ENCODE measurements at regions not wholly inside any gene's neighbourhood (a gene's known extent, or its start where the extent isn't known, plus 50 kb on each side); places are given as distances from the start of the nearest gene placed in this dataset.
"Not testable (repeated sequence)": the region's sequence is repeated elsewhere in the genome, so short reads cannot be mapped to it uniquely, and the experiment has no call there.

- H3K4me1 ChIP-seq: no peaks in the 10 kb centered on the region
- DNase-seq: no peak
- no peak overlapping the region for H3K4me3 ChIP-seq
- H3K9me3 ChIP-seq: no peaks in the 10 kb centered on the region
- no peak overlapping the region for H3K27ac ChIP-seq
- H3K36me3 ChIP-seq: no peaks in the 10 kb centered on the region
- H3K27me3 ChIP-seq: no peaks in the 10 kb centered on the region
- TF ChIP-seq POLR2A (IDR thresholded peaks at IDR 0.05) (no peak), CTCF (IDR thresholded peaks at IDR 0.05) (peak in 3 of 6 experiments; percentile 26 to 41 (median 29))
Measured at GRCh38 chr1:192506741-192507155, 68.8 kb upstream of the RGS1 start.

DNA sequence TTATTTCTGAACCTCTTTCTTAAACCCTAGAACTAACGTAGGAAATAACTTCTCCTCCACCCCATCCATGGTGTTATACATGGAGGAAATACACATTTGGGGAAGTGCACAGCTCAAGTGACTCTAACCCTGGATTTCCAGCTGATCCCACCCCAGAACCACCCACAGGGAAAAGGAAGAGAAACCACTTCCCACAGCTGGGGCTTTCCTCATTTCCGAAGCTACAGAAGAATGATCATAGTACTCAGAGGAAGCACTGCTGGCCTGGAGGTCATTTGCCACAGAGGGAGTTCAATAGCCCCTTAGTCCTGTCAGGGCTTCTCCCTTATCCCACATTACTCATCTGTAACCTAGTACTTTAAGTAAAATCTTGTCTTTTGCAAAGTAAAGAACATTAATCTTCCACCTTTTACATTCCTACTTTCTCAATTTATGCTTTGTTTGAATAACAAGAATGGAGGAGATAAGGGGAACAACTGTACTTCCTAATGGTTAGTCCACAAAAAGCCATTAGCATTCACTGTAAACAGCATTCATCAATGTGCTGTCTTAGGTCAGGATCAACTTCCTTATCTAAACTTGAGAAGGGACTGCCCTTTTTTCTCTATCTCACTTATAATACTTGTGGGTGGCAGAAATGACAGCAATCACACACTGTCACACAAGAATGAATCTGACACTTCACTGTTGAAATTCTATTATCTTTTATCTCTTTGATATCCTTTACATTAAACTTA, 63.0 kb upstream of the RGS1 start:
- TF ChIP-seq CTCF (IDR thresholded peaks at IDR 0.05) (no peak), POLR2A (IDR thresholded peaks at IDR 0.05) (no peak)
- no peaks in the 10 kb centered on the region for H3K36me3 ChIP-seq
- H3K27me3 ChIP-seq: no peaks in the 10 kb centered on the region
- DNase-seq: no peak
- peak overlapping the region in 1 of 4 donors; percentile 32 for H3K27ac ChIP-seq
- no peaks in the 10 kb centered on the region for H3K9me3 ChIP-seq
- H3K4me1 ChIP-seq: peaks cover 0 to 7% (median 3%) of the 10 kb centered on the region in 4 donors
- H3K4me3 ChIP-seq: no peak overlapping the region

GRCh38 chr1:192513196-192513595, 62.4 kb upstream of the RGS1 start:
- peaks cover 0 to 8% (median 3%) of the 10 kb centered on the region in 4 donors for H3K4me1 ChIP-seq
- peak overlapping the region in 1 of 4 donors; percentile 32 for H3K27ac ChIP-seq

DNA sequence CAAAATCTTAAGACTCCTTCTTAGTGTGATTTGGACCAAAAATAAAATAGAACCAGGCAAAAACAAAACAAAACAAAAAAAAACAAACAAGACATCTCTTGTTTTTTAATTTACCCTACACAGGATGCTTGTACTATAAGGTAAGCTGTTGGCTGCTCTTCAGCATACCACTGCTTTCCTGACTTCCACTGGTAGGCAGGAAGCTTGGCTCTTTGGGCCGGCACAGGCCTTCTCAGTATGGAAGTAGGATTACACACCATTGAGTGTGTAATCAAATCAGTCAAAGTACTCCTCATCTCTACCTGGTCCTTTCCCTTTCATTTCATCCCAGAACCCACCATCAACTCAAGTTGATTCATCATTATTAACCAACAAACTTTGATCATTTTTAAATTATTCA, 61.9 kb upstream of the RGS1 start:
- no peak overlapping the region for H3K4me3 ChIP-seq
- H3K4me1 ChIP-seq: peaks cover 0 to 8% (median 3%) of the 10 kb centered on the region in 4 donors
- no peaks in the 10 kb centered on the region for H3K36me3 ChIP-seq
- TF ChIP-seq POLR2A (IDR thresholded peaks at IDR 0.05) (no peak), CTCF (IDR thresholded peaks at IDR 0.05) (no peak)
- no peaks in the 10 kb centered on the region for H3K9me3 ChIP-seq
- no peak overlapping the region for H3K27ac ChIP-seq
- DNase-seq: no peak
- no peaks in the 10 kb centered on the region for H3K27me3 ChIP-seq

More at GRCh38 chr1:192513196-192513595, 62.4 kb upstream of the RGS1 start:
- no peaks in the 10 kb centered on the region for H3K27me3 ChIP-seq
- TF ChIP-seq POLR2A (IDR thresholded peaks at IDR 0.05) (no peak), CTCF (IDR thresholded peaks at IDR 0.05) (no peak)
- no peak overlapping the region for H3K4me3 ChIP-seq
- H3K36me3 ChIP-seq: no peaks in the 10 kb centered on the region
- no peaks in the 10 kb centered on the region for H3K9me3 ChIP-seq
- DNase-seq: no peak

GRCh38 chr1:192516776-192517297, 58.7 kb upstream of the RGS1 start:
- H3K4me3 ChIP-seq: no peak overlapping the region
- peak in 2 of 3 donors; percentile 75 to 77 for DNase-seq
- no peaks in the 10 kb centered on the region for H3K9me3 ChIP-seq
- H3K27ac ChIP-seq: peak overlapping the region; percentile 9 to 55 (median 46)
- TF ChIP-seq POLR2A (IDR thresholded peaks at IDR 0.05): no peak
- TF ChIP-seq CTCF (IDR thresholded peaks at IDR 0.05): no peak
- no peaks in the 10 kb centered on the region for H3K27me3 ChIP-seq
- no peaks in the 10 kb centered on the region for H3K36me3 ChIP-seq
- H3K4me1 ChIP-seq: peaks cover 0 to 8% (median 3%) of the 10 kb centered on the region in 4 donors

DNA sequence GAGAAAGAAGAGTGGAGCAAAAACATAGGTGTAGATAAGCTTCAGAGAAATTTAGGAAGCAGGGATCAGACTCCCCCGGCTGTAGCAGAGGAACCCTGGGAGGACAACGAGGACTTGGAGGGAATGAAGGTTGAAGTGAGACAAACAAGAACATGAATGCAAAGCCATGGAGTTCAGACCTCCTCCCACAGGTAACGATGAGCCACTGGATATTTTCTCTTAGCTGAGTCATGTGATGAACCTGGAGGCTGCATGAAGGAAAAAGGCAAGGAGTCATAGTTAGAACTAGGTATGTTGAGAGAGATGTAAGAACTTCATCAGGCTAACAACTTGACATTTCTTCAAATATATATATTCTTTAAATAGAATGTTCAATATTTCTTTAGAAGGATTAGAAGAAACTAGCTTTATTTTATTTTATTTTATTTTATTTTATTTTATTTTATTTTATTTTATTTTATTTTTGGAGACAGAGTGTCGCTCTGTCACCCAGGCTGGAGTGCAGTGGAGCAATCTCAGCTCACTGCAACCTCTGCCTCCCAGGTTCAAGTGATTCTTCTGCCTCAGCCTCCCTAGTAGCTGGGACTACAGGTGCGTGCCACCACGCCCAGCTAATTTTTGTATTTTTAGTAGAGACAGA, 57.7 kb upstream of the RGS1 start:
- not testable (repeated sequence) for DNase-seq, H3K4me1 ChIP-seq, H3K36me3 ChIP-seq, H3K9me3 ChIP-seq, H3K4me3 ChIP-seq, H3K27me3 ChIP-seq
- peak overlapping the region in 1 of 4 donors; percentile 15 for H3K27ac ChIP-seq

Data from Peyer's patch (tissue), 4 donors.